Neuronal stem cell (in vitro differentiated cells): ENCODE measurements at regions not wholly inside any gene's neighbourhood (a gene's known extent, or its start where the extent isn't known, plus 50 kb on each side); places are given as distances from the start of the nearest gene placed in this dataset.

Experiments
- DNase-seq: peaks from one replicate; pipeline ENCODE4 v3.0.0-alpha.2; 2013; ENCODE audit warnings: low spot score
- H2AFZ ChIP-seq: one replicate; pipeline ENCODE4 v1.6.1; 2013; ENCODE audit warnings: mild to moderate bottlenecking, low read length, inconsistent platforms
- H2AK5ac ChIP-seq: 2 replicates; pipeline ENCODE4 v1.6.1; 2013; ENCODE audit warnings: low read depth, mild to moderate bottlenecking, inconsistent platforms, low read length, moderate library complexity, mixed read lengths
- H2BK120ac ChIP-seq: 2 replicates; pipeline ENCODE4 v1.6.1; 2013; ENCODE audit warnings: low read depth, mild to moderate bottlenecking, inconsistent platforms, low read length, moderate library complexity, mixed read lengths
- H2BK12ac ChIP-seq: one replicate; pipeline ENCODE4 v1.6.1; 2013; ENCODE audit warnings: low read length, inconsistent platforms
- H2BK15ac ChIP-seq: 2 replicates; pipeline ENCODE4 v1.6.1; 2013; ENCODE audit warnings: mild to moderate bottlenecking, low read length, inconsistent platforms, mixed read lengths
- H2BK5ac ChIP-seq: one replicate; pipeline ENCODE4 v1.6.1; 2013; ENCODE audit warnings: inconsistent platforms, mild to moderate bottlenecking, low read length, moderate library complexity
- H3K14ac ChIP-seq: one replicate; pipeline ENCODE4 v1.6.1; 2013; ENCODE audit warnings: low read length, inconsistent platforms
- H3K18ac ChIP-seq: 2 replicates; pipeline ENCODE4 v1.6.1; 2013; ENCODE audit warnings: low read length, inconsistent platforms
- H3K23ac ChIP-seq: 2 replicates; pipeline ENCODE4 v1.6.1; 2013; ENCODE audit warnings: low read depth, mild to moderate bottlenecking, mixed read lengths, low read length, inconsistent platforms; ENCODE audit not compliant: poor library complexity
- H3K27ac ChIP-seq: replicated peaks from 3 replicates; pipeline ENCODE4 v1.5.1; 2013; ENCODE audit warnings: low read length, inconsistent platforms
- H3K27me3 ChIP-seq, 3 experiments: 2 replicates each; pipeline ENCODE4 v1.6.1; 2013; ENCODE audit warnings: low read length in 3 of 3, mild to moderate bottlenecking in 2 of 3, inconsistent platforms in 1 of 3, low read depth in 1 of 3, mixed read lengths in 1 of 3, moderate library complexity in 1 of 3; ENCODE audit not compliant: control insufficient read depth in 3 of 3, insufficient read depth in 3 of 3
- H3K36me3 ChIP-seq, 2 donors: replicated peaks in 1 of 2; 2 replicates each; pipeline ENCODE4 v1.6.1; 2013; ENCODE audit warnings: low read length in 2 of 2; ENCODE audit not compliant: control insufficient read depth in 2 of 2, insufficient read depth in 2 of 2
- H3K4ac ChIP-seq: 2 replicates; pipeline ENCODE4 v1.6.1; 2013; ENCODE audit warnings: inconsistent platforms, mild to moderate bottlenecking, low read length, moderate library complexity
- H3K4me1 ChIP-seq, 2 donors: 1 replicate in 1 of 2; 2 replicates in 1 of 2; pipeline ENCODE4 v1.6.1; 2013; ENCODE audit warnings: low read length in 2 of 2, low read depth in 1 of 2; ENCODE audit not compliant: control insufficient read depth in 2 of 2, insufficient read depth in 1 of 2
- H3K4me2 ChIP-seq: one replicate; pipeline ENCODE4 v1.6.1; 2013; ENCODE audit warnings: mild to moderate bottlenecking, low read length, inconsistent platforms; ENCODE audit not compliant: insufficient read depth, poor library complexity, severe bottlenecking
- H3K4me3 ChIP-seq, 2 donors: 2 replicates each; pipeline ENCODE4 v1.5.1; 2013; ENCODE audit warnings: low read length in 2 of 2, mild to moderate bottlenecking in 2 of 2, inconsistent platforms in 1 of 2, moderate library complexity in 1 of 2
- H3K79me1 ChIP-seq: one replicate; pipeline ENCODE4 v1.6.1; 2013; ENCODE audit warnings: low read depth, mild to moderate bottlenecking, inconsistent platforms, low read length, moderate library complexity
- H3K9ac ChIP-seq: one replicate; pipeline ENCODE4 v1.6.1; 2013; ENCODE audit warnings: mild to moderate bottlenecking, low read depth, low read length, inconsistent platforms; ENCODE audit not compliant: poor library complexity
- H3K9me3 ChIP-seq, 2 donors: replicated peaks in 1 of 2; 2 replicates each; pipeline versions ENCODE3 to v1.6.1; 2013; ENCODE audit warnings: low read length in 2 of 2, mild to moderate bottlenecking in 2 of 2, inconsistent platforms in 1 of 2, low read depth in 1 of 2, mixed read lengths in 1 of 2, moderate library complexity in 1 of 2; ENCODE audit not compliant: control insufficient read depth in 2 of 2, insufficient read depth in 1 of 2
- H4K8ac ChIP-seq: one replicate; pipeline ENCODE4 v1.6.1; 2013; ENCODE audit warnings: low read depth, mild to moderate bottlenecking, inconsistent platforms, low read length, moderate library complexity
- H4K91ac ChIP-seq: one replicate; pipeline ENCODE4 v1.6.1; 2013; ENCODE audit warnings: low read length, low read depth, mild to moderate bottlenecking, inconsistent platforms; ENCODE audit not compliant: poor library complexity
- WGBS, 2 donors: extraction: QIAGEN DNeasy Blood & Tissue Kit; methylation state at CpG; one replicate each; pipeline ENCODE4 v1.1.7; 2013; ENCODE audit warnings: missing lambda C conversion rate in 2 of 2, mixed read lengths in 1 of 2; ENCODE audit not compliant: insufficient read length in 2 of 2, insufficient replicate concordance in 1 of 2; ENCODE audit errors: extremely low coverage in 2 of 2; 5-methylcytosine and 5-hydroxymethylcytosine counted together

- no peak overlapping the region for H2BK12ac ChIP-seq
- H3K27ac ChIP-seq, result no peak overlapping the region
- H3K9ac ChIP-seq, result no peak overlapping the region
- no peak overlapping the region for H3K4me2 ChIP-seq
- H3K4me3 ChIP-seq, result no peak overlapping the region
- peaks cover 3 to 15% of the 10 kb centered on the region in 2 donors for H3K9me3 ChIP-seq
- H4K8ac ChIP-seq, result no peak overlapping the region
- no peak overlapping the region for H2BK15ac ChIP-seq
- H2BK120ac ChIP-seq, result no peak overlapping the region
- no peaks in the 10 kb centered on the region for H3K79me1 ChIP-seq
- H3K23ac ChIP-seq, result peak overlapping the region; percentile 80
- DNase-seq, result no peak
- no peak overlapping the region for H2AFZ ChIP-seq
- no peak overlapping the region for H3K14ac ChIP-seq
- WGBS, 2 donors, result no CpG with 5 or more reads among the region's 5 CpGs
- H3K18ac ChIP-seq, result peak overlapping the region; percentile 78
- no peak overlapping the region for H3K4ac ChIP-seq
- H3K27me3 ChIP-seq, result no peaks in the 10 kb centered on the region
- H2BK5ac ChIP-seq, result no peak overlapping the region
- peak overlapping the region; percentile 7 for H2AK5ac ChIP-seq
- no peaks in the 10 kb centered on the region for H3K4me1 ChIP-seq
- H4K91ac ChIP-seq, result no peak overlapping the region
- peaks cover 0 to 6% of the 10 kb centered on the region in 2 donors for H3K36me3 ChIP-seq
Observed at GRCh38 chr2:185472574-185472973, 266.0 kb upstream of the FSIP2 start.

- Histone ChIP-seq H2AK5ac (peak overlapping the region; percentile 40), H3K79me1 (no peaks in the 10 kb centered on the region), H3K14ac (no peak overlapping the region), H3K27me3 (no peaks in the 10 kb centered on the region), H3K4me3 (no peak overlapping the region), H3K9ac (no peak overlapping the region), H3K4ac (no peak overlapping the region), H3K9me3 (peaks cover 3 to 15% of the 10 kb centered on the region in 2 donors), H2AFZ (no peak overlapping the region), H3K4me2 (no peak overlapping the region), H3K36me3 (peaks cover 0 to 6% of the 10 kb centered on the region in 2 donors), H2BK12ac (no peak overlapping the region), H3K27ac (no peak overlapping the region), H3K23ac (no peak overlapping the region), H3K4me1 (no peaks in the 10 kb centered on the region), H4K8ac (no peak overlapping the region), H2BK15ac (no peak overlapping the region), H3K18ac (no peak overlapping the region), H4K91ac (no peak overlapping the region), H2BK120ac (no peak overlapping the region), H2BK5ac (no peak overlapping the region)
- no CpG with 5 or more reads among the region's 8 CpGs for WGBS, 2 donors
- DNase-seq, result no peak
Observed at GRCh38 chr2:185473838-185474237, 264.8 kb upstream of the FSIP2 start.

DNA sequence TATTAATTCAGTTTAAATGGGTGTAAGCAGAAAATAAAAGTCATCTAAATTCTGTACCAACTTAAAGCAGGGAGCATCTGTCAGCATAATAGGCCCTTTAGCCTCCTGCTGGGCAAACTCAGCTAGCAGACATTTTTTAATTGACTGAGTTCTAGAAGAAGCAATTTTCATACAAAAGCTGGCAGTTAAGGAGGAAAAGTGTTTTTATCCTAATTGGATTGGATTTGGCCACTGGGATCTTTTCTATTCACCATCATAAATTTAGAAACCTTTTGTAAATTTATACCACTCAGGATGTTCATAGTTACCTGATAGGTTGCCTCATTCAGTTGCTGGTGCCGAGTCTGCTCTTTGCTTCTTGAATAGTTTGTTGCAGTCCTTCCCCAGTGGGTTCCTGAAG lies 262.7 kb upstream of the FSIP2 start:
- Histone ChIP-seq H2BK120ac (no peak overlapping the region), H3K4me3 (no peak overlapping the region), H3K27ac (peak overlapping the region; percentile 9), H4K8ac (no peak overlapping the region), H3K18ac (no peak overlapping the region), H2BK12ac (no peak overlapping the region), H3K14ac (no peak overlapping the region), H2BK15ac (no peak overlapping the region), H2AK5ac (no peak overlapping the region), H3K79me1 (no peaks in the 10 kb centered on the region), H2BK5ac (no peak overlapping the region), H4K91ac (no peak overlapping the region), H2AFZ (no peak overlapping the region), H3K4ac (no peak overlapping the region), H3K4me1 (no peaks in the 10 kb centered on the region), H3K27me3 (no peaks in the 10 kb centered on the region), H3K9ac (no peak overlapping the region), H3K4me2 (no peak overlapping the region), H3K23ac (no peak overlapping the region), H3K36me3 (peaks cover 0 to 6% of the 10 kb centered on the region in 2 donors), H3K9me3 (peaks cover 3 to 15% of the 10 kb centered on the region in 2 donors)
- no CpG with 5 or more reads among the region's 1 CpG for WGBS, 2 donors
- DNase-seq, result peak; percentile 42

DNA sequence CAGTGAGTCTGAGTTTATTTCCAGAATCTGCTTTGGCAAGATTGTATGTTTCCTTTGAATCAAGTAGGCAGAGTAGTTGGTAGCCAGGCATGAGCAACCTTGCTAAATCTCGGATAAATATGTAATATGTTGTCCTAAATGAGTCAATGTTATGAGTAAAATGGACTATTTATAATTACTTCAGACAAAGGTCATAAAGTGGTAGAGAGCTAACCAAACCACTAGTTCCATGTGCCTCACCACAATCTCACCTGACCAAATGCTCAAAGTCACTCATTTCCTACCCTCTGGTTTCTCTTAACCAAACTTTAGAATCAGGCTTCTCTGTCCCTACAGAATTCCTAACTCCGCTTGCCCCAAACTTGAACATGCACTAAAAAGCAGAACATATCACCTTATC lies 261.2 kb upstream of the FSIP2 start:
- Histone ChIP-seq H2BK5ac (no peak overlapping the region), H3K9me3 (peaks cover 3 to 14% of the 10 kb centered on the region in 2 donors), H2BK12ac (no peak overlapping the region), H3K23ac (no peak overlapping the region), H3K79me1 (no peaks in the 10 kb centered on the region), H3K14ac (no peak overlapping the region), H3K4ac (no peak overlapping the region), H3K4me3 (no peak overlapping the region), H3K27me3 (no peaks in the 10 kb centered on the region), H3K36me3 (peaks cover 0 to 6% of the 10 kb centered on the region in 2 donors), H3K4me1 (no peaks in the 10 kb centered on the region), H2BK15ac (no peak overlapping the region), H3K9ac (no peak overlapping the region), H3K18ac (no peak overlapping the region), H2AK5ac (no peak overlapping the region), H2AFZ (no peak overlapping the region), H3K4me2 (no peak overlapping the region), H4K91ac (no peak overlapping the region), H2BK120ac (no peak overlapping the region), H3K27ac (no peak overlapping the region), H4K8ac (no peak overlapping the region)
- WGBS, 2 donors, result no CpG with 5 or more reads among the region's 2 CpGs
- no peak for DNase-seq
